ENCODE measurements at regions not wholly inside any gene's neighbourhood (a gene's known extent, or its start where the extent isn't known, plus 50 kb on each side); places are given as distances from the start of the nearest gene placed in this dataset.

- Histone ChIP-seq H3K9me3 (no peaks in the 10 kb centered on the region), H3K4me1 (no peaks in the 10 kb centered on the region), H3K27ac (no peak overlapping the region), H3K4me3 (no peak overlapping the region), H3K4me2 (no peak overlapping the region)
- ChIA-PET CTCF (interaction anchor here (0.7 kb wide), 1 partner anchor 40 kb away, joined by 4 read pairs; no protein-coding TSS in a partner anchor), POLR2A (no interaction called here)
- DNase-seq (ENCODE audit: low read depth in 1 of 2, low spot score in 1 of 2) = no peak
- no peak for FAIRE-seq
- no peak for ATAC-seq
- TF ChIP-seq ZFP36 (IDR thresholded peaks at IDR 0.05; ENCODE audit: borderline replicate concordance, partially characterized antibody) (no peak), CHD4 (IDR thresholded peaks at IDR 0.05; ENCODE audit: borderline replicate concordance) (no peak), NFE2L2 (conservative IDR thresholded peaks at IDR 0.05; ENCODE audit: low read length) (no peak), E2F6 (IDR thresholded peaks at IDR 0.05; ENCODE audit: borderline replicate concordance, low read depth) (no peak), FOSL2 (IDR thresholded peaks at IDR 0.05) (no peak), FOSL2 (CRISPR knock-in tag; IDR thresholded peaks at IDR 0.05) (no peak), MYC (IDR thresholded peaks at IDR 0.05; ENCODE audit: borderline replicate concordance, low read length) (no peak), MAZ (IDR thresholded peaks at IDR 0.05; ENCODE audit: borderline replicate concordance, low read depth, low read length) (no peak), MAFK (IDR thresholded peaks at IDR 0.05; ENCODE audit: partially characterized antibody) (no peak), HES2 (IDR thresholded peaks at IDR 0.05) (no peak), REST (IDR thresholded peaks at IDR 0.05) (no peak), CEBPB (IDR thresholded peaks at IDR 0.05) (no peak), PHF8 (IDR thresholded peaks at IDR 0.05; ENCODE audit: borderline replicate concordance, low read depth) (no peak), JUNB (IDR thresholded peaks at IDR 0.05) (no peak), KDM1A (IDR thresholded peaks at IDR 0.05; ENCODE audit: low read depth) (no peak), ZNF302 (CRISPR knock-in tag; IDR thresholded peaks at IDR 0.05) (no peak), HOXA7 (CRISPR knock-in tag; IDR thresholded peaks at IDR 0.05) (no peak), SREBF2 (IDR thresholded peaks at IDR 0.05) (no peak), POLR2A (IDR thresholded peaks at IDR 0.05; ENCODE audit: low read length) (no peak), NPAS2 (CRISPR knock-in tag; IDR thresholded peaks at IDR 0.05; ENCODE audit: borderline replicate concordance) (no peak), CBX8 (IDR thresholded peaks at IDR 0.05) (no peak)
- WGBS (ENCODE audit: missing lambda C conversion rate) = 22% methylated on average over 2 of the region's 2 CpGs
Observed at GRCh38 chr13:69040898-69041297, 1066.7 kb upstream of the ATXN8OS start.

GRCh38 chr13:69035771-69036170 is 1071.9 kb upstream of the ATXN8OS start:
- ATAC-seq = no peak
- TF ChIP-seq CBX2 (IDR thresholded peaks at IDR 0.05; ENCODE audit: borderline replicate concordance, low read depth) (no peak), JUN (IDR thresholded peaks at IDR 0.05) (no peak), CBX8 (IDR thresholded peaks at IDR 0.05) (no peak), MYC (IDR thresholded peaks at IDR 0.05; ENCODE audit: borderline replicate concordance, low read length) (no peak), FOXS1 (CRISPR knock-in tag; IDR thresholded peaks at IDR 0.05) (no peak), ZFP36 (IDR thresholded peaks at IDR 0.05; ENCODE audit: borderline replicate concordance, partially characterized antibody) (no peak), ELK1 (IDR thresholded peaks at IDR 0.05; ENCODE audit: low read depth, low read length) (no peak), PHF8 (IDR thresholded peaks at IDR 0.05; ENCODE audit: borderline replicate concordance, low read depth) (no peak), EP300 (IDR thresholded peaks at IDR 0.05) (no peak), CHD2 (IDR thresholded peaks at IDR 0.05; ENCODE audit: low read length, partially characterized antibody) (no peak), FOSB (CRISPR knock-in tag; IDR thresholded peaks at IDR 0.05) (no peak), SREBF2 (IDR thresholded peaks at IDR 0.05) (no peak), FOSL2 (IDR thresholded peaks at IDR 0.05) (no peak), FOSL2 (CRISPR knock-in tag; IDR thresholded peaks at IDR 0.05) (no peak), HOXB5 (CRISPR knock-in tag; IDR thresholded peaks at IDR 0.05) (no peak), RAD21 (conservative IDR thresholded peaks at IDR 0.05 in 1 of 2, IDR thresholded peaks at IDR 0.05 in 1 of 2) (no peak), CEBPB (IDR thresholded peaks at IDR 0.05) (no peak), JUNB (IDR thresholded peaks at IDR 0.05) (no peak), ESRRA (IDR thresholded peaks at IDR 0.05; ENCODE audit: borderline replicate concordance, low read length) (no peak)
- TF ChIP-seq, protein P1, sequence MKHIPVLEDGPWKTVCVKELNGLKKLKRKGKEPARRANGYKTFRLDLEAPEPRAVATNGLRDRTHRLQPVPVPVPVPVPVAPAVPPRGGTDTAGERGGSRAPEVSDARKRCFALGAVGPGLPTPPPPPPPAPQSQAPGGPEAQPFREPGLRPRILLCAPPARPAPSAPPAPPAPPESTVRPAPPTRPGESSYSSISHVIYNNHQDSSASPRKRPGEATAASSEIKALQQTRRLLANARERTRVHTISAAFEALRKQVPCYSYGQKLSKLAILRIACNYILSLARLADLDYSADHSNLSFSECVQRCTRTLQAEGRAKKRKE (CRISPR knock-in tag; IDR thresholded peaks at IDR 0.05; ENCODE audit: low read depth) = no peak
- TF ChIP-seq, protein P2, sequence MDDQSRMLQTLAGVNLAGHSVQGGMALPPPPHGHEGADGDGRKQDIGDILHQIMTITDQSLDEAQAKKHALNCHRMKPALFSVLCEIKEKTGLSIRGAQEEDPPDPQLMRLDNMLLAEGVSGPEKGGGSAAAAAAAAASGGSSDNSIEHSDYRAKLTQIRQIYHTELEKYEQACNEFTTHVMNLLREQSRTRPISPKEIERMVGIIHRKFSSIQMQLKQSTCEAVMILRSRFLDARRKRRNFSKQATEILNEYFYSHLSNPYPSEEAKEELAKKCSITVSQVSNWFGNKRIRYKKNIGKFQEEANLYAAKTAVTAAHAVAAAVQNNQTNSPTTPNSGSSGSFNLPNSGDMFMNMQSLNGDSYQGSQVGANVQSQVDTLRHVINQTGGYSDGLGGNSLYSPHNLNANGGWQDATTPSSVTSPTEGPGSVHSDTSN (IDR thresholded peaks at IDR 0.05) = no peak
- H3K27ac ChIP-seq = no peak overlapping the region
- WGBS (ENCODE audit: missing lambda C conversion rate) = 44% methylated on average over 3 of the region's 3 CpGs
- H3K9me3 ChIP-seq = no peaks in the 10 kb centered on the region
- H3K4me2 ChIP-seq = no peak overlapping the region
- no peak for DNase-seq (ENCODE audit: low read depth in 1 of 2, low spot score in 1 of 2)
- CTCF ChIA-PET = no interaction called here
- no peak for FAIRE-seq
- H3K4me3 ChIP-seq = no peak overlapping the region
- POLR2A ChIA-PET = no interaction called here
- H3K4me1 ChIP-seq = no peaks in the 10 kb centered on the region
